ENCODE measurements at regions not wholly inside any gene's neighbourhood (a gene's known extent, or its start where the extent isn't known, plus 50 kb on each side); places are given as distances from the start of the nearest gene placed in this dataset.
"Not testable (repeated sequence)": the region's sequence is repeated elsewhere in the genome, so short reads cannot be mapped to it uniquely, and the experiment has no call there.

- H3K9me3 ChIP-seq (ENCODE audit: control insufficient read depth, insufficient read depth, low read length); H3K27me3 ChIP-seq (ENCODE audit: control insufficient read depth, insufficient read depth, low read length); DNase-seq (ENCODE audit: low read depth in 4 of 6, low spot score in 6 of 6); H3K27ac ChIP-seq (ENCODE audit: low read depth, low read length); H3K4me1 ChIP-seq (ENCODE audit: control insufficient read depth, insufficient read depth, low read length); H3K4me3 ChIP-seq (ENCODE audit: low read depth, low read length); H3K36me3 ChIP-seq (ENCODE audit: control insufficient read depth, insufficient read depth, low read length): not testable (repeated sequence)
- WGBS (ENCODE audit: insufficient coverage): no CpG with 5 or more reads among the region's 4 CpGs
These were observed 70.7 kb upstream of the ZNG1B start for GRCh38 chr2:113366821-113367220.

GRCh38 chr2:113365791-113366190 lies 71.7 kb upstream of the ZNG1B start:
- H3K27me3 ChIP-seq (ENCODE audit: control insufficient read depth, insufficient read depth, low read length); H3K4me1 ChIP-seq (ENCODE audit: control insufficient read depth, insufficient read depth, low read length); H3K36me3 ChIP-seq (ENCODE audit: control insufficient read depth, insufficient read depth, low read length); H3K27ac ChIP-seq (ENCODE audit: low read depth, low read length); H3K9me3 ChIP-seq (ENCODE audit: control insufficient read depth, insufficient read depth, low read length); DNase-seq (ENCODE audit: low read depth in 4 of 6, low spot score in 6 of 6); H3K4me3 ChIP-seq (ENCODE audit: low read depth, low read length): not testable (repeated sequence)
- WGBS (ENCODE audit: insufficient coverage): no CpG with 5 or more reads among the region's 2 CpGs

GRCh38 chr2:113365290-113365689 lies 72.2 kb upstream of the ZNG1B start:
- H3K36me3 ChIP-seq (ENCODE audit: control insufficient read depth, insufficient read depth, low read length); H3K4me3 ChIP-seq (ENCODE audit: low read depth, low read length); H3K9me3 ChIP-seq (ENCODE audit: control insufficient read depth, insufficient read depth, low read length); H3K4me1 ChIP-seq (ENCODE audit: control insufficient read depth, insufficient read depth, low read length); DNase-seq (ENCODE audit: low read depth in 4 of 6, low spot score in 6 of 6); H3K27me3 ChIP-seq (ENCODE audit: control insufficient read depth, insufficient read depth, low read length); H3K27ac ChIP-seq (ENCODE audit: low read depth, low read length): not testable (repeated sequence)

GRCh38 chr2:113361051-113361450 lies 76.4 kb upstream of the ZNG1B start:
- Histone ChIP-seq H3K27me3 (ENCODE audit: control insufficient read depth, insufficient read depth, low read length) (no peaks in the 10 kb centered on the region), H3K9me3 (ENCODE audit: control insufficient read depth, insufficient read depth, low read length) (no peaks in the 10 kb centered on the region), H3K4me1 (ENCODE audit: control insufficient read depth, insufficient read depth, low read length) (peaks cover under 1% of the 10 kb centered on the region), H3K27ac (ENCODE audit: low read depth, low read length) (no peak overlapping the region), H3K4me3 (ENCODE audit: low read depth, low read length) (no peak overlapping the region), H3K36me3 (ENCODE audit: control insufficient read depth, insufficient read depth, low read length) (no peaks in the 10 kb centered on the region)
- DNase-seq (ENCODE audit: low read depth in 4 of 6, low spot score in 6 of 6): no peak
- 95% methylated on average over 3 of the region's 3 CpGs for WGBS (ENCODE audit: insufficient coverage)

- Histone ChIP-seq H3K9me3 (ENCODE audit: control insufficient read depth, insufficient read depth, low read length) (no peaks in the 10 kb centered on the region), H3K4me1 (ENCODE audit: control insufficient read depth, insufficient read depth, low read length) (peaks cover 6% of the 10 kb centered on the region), H3K4me3 (ENCODE audit: low read depth, low read length) (no peak overlapping the region), H3K36me3 (ENCODE audit: control insufficient read depth, insufficient read depth, low read length) (no peaks in the 10 kb centered on the region), H3K27me3 (ENCODE audit: control insufficient read depth, insufficient read depth, low read length) (no peaks in the 10 kb centered on the region), H3K27ac (ENCODE audit: low read depth, low read length) (no peak overlapping the region)
- no CpG with 5 or more reads among the region's 3 CpGs for WGBS (ENCODE audit: insufficient coverage)
- peak in 2 of 6 donors; percentile 25 to 69 for DNase-seq (ENCODE audit: low read depth in 4 of 6, low spot score in 6 of 6)
These were observed 78.3 kb upstream of the PAX8 start for GRCh38 chr2:113357071-113357470.

GRCh38 chr2:113356284-113356683 lies 77.6 kb upstream of the PAX8 start:
- H3K9me3 ChIP-seq (ENCODE audit: control insufficient read depth, insufficient read depth, low read length); H3K36me3 ChIP-seq (ENCODE audit: control insufficient read depth, insufficient read depth, low read length); H3K27me3 ChIP-seq (ENCODE audit: control insufficient read depth, insufficient read depth, low read length); H3K27ac ChIP-seq (ENCODE audit: low read depth, low read length); DNase-seq (ENCODE audit: low read depth in 4 of 6, low spot score in 6 of 6); H3K4me3 ChIP-seq (ENCODE audit: low read depth, low read length); H3K4me1 ChIP-seq (ENCODE audit: control insufficient read depth, insufficient read depth, low read length): not testable (repeated sequence)
- 83% methylated on average over 2 of the region's 5 CpGs for WGBS (ENCODE audit: insufficient coverage)

GRCh38 chr2:113355339-113356015 lies 76.8 kb upstream of the PAX8 start:
- H3K4me1 ChIP-seq (ENCODE audit: control insufficient read depth, insufficient read depth, low read length); H3K27me3 ChIP-seq (ENCODE audit: control insufficient read depth, insufficient read depth, low read length); H3K36me3 ChIP-seq (ENCODE audit: control insufficient read depth, insufficient read depth, low read length); H3K27ac ChIP-seq (ENCODE audit: low read depth, low read length); H3K9me3 ChIP-seq (ENCODE audit: control insufficient read depth, insufficient read depth, low read length); H3K4me3 ChIP-seq (ENCODE audit: low read depth, low read length): not testable (repeated sequence)
- 67% methylated on average over 2 of the region's 8 CpGs for WGBS (ENCODE audit: insufficient coverage)
- DNase-seq (ENCODE audit: low read depth in 4 of 6, low spot score in 6 of 6): peak in 2 of 6 donors; percentile 24 to 27

- Histone ChIP-seq H3K9me3 (ENCODE audit: control insufficient read depth, insufficient read depth, low read length) (no peaks in the 10 kb centered on the region), H3K36me3 (ENCODE audit: control insufficient read depth, insufficient read depth, low read length) (no peaks in the 10 kb centered on the region), H3K27me3 (ENCODE audit: control insufficient read depth, insufficient read depth, low read length) (no peaks in the 10 kb centered on the region), H3K4me1 (ENCODE audit: control insufficient read depth, insufficient read depth, low read length) (peaks cover 6% of the 10 kb centered on the region), H3K27ac (ENCODE audit: low read depth, low read length) (no peak overlapping the region), H3K4me3 (ENCODE audit: low read depth, low read length) (no peak overlapping the region)
- no peak for DNase-seq (ENCODE audit: low read depth in 4 of 6, low spot score in 6 of 6)
- WGBS (ENCODE audit: insufficient coverage): 55% methylated on average over 3 of the region's 8 CpGs
These were observed 72.9 kb upstream of the PAX8 start for GRCh38 chr2:113351375-113352355.

GRCh38 chr2:113343800-113344199 lies 65.1 kb upstream of the PAX8 start:
- DNase-seq (ENCODE audit: low read depth in 4 of 6, low spot score in 6 of 6); H3K4me3 ChIP-seq (ENCODE audit: low read depth, low read length); H3K27ac ChIP-seq (ENCODE audit: low read depth, low read length); H3K36me3 ChIP-seq (ENCODE audit: control insufficient read depth, insufficient read depth, low read length); H3K4me1 ChIP-seq (ENCODE audit: control insufficient read depth, insufficient read depth, low read length); H3K27me3 ChIP-seq (ENCODE audit: control insufficient read depth, insufficient read depth, low read length); H3K9me3 ChIP-seq (ENCODE audit: control insufficient read depth, insufficient read depth, low read length): not testable (repeated sequence)
- WGBS (ENCODE audit: insufficient coverage): no CpG with 5 or more reads among the region's 1 CpG

GRCh38 chr2:113342650-113343049 lies 63.9 kb upstream of the PAX8 start:
- no peak for DNase-seq (ENCODE audit: low read depth in 4 of 6, low spot score in 6 of 6)
- Histone ChIP-seq H3K4me3 (ENCODE audit: low read depth, low read length) (no peak overlapping the region), H3K36me3 (ENCODE audit: control insufficient read depth, insufficient read depth, low read length) (no peaks in the 10 kb centered on the region), H3K9me3 (ENCODE audit: control insufficient read depth, insufficient read depth, low read length) (no peaks in the 10 kb centered on the region), H3K27ac (ENCODE audit: low read depth, low read length) (no peak overlapping the region), H3K27me3 (ENCODE audit: control insufficient read depth, insufficient read depth, low read length) (no peaks in the 10 kb centered on the region), H3K4me1 (ENCODE audit: control insufficient read depth, insufficient read depth, low read length) (peaks cover 5% of the 10 kb centered on the region)
- 73% methylated on average over 6 of the region's 9 CpGs for whole genome bisulfite sequencing (ENCODE audit: insufficient coverage)
